ENCODE measurements at regions not wholly inside any gene's neighbourhood (a gene's known extent, or its start where the extent isn't known, plus 50 kb on each side); places are given as distances from the start of the nearest gene placed in this dataset.

- TF ChIP-seq CTCF (IDR thresholded peaks at IDR 0.05) (no peak), POLR2A (IDR thresholded peaks at IDR 0.05) (no peak)
Measured at GRCh38 chr3:164818318-164818717, 260.0 kb downstream of the SI start.

Data from heart left ventricle (tissue), 13 donors.